ENCODE measurements at regions not wholly inside any gene's neighbourhood (a gene's known extent, or its start where the extent isn't known, plus 50 kb on each side); places are given as distances from the start of the nearest gene placed in this dataset.

- no peaks in the 10 kb centered on the region for H3K9me2 ChIP-seq (replicated peaks; ENCODE audit: low read depth, low read length)
- H3F3A ChIP-seq (ENCODE audit: low read depth): no peaks in the 10 kb centered on the region
- no peaks in the 10 kb centered on the region for H3K79me2 ChIP-seq (ENCODE audit: insufficient read depth, low read length)
- H3K9me3 ChIP-seq (ENCODE audit: insufficient read depth, low read depth, low read length): no peaks in the 10 kb centered on the region
- TF ChIP-seq EZH2phosphoT487 (IDR thresholded peaks at IDR 0.05; ENCODE audit: borderline replicate concordance): no peak
- TF ChIP-seq, protein P1, sequence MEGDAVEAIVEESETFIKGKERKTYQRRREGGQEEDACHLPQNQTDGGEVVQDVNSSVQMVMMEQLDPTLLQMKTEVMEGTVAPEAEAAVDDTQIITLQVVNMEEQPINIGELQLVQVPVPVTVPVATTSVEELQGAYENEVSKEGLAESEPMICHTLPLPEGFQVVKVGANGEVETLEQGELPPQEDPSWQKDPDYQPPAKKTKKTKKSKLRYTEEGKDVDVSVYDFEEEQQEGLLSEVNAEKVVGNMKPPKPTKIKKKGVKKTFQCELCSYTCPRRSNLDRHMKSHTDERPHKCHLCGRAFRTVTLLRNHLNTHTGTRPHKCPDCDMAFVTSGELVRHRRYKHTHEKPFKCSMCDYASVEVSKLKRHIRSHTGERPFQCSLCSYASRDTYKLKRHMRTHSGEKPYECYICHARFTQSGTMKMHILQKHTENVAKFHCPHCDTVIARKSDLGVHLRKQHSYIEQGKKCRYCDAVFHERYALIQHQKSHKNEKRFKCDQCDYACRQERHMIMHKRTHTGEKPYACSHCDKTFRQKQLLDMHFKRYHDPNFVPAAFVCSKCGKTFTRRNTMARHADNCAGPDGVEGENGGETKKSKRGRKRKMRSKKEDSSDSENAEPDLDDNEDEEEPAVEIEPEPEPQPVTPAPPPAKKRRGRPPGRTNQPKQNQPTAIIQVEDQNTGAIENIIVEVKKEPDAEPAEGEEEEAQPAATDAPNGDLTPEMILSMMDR (conservative IDR thresholded peaks at IDR 0.05; ENCODE audit: low read length): no peak
- H3K4me3 ChIP-seq (ENCODE audit: low read length, poor library complexity, severe bottlenecking): no peak overlapping the region
- H4K20me1 ChIP-seq (ENCODE audit: insufficient read depth, low read length, poor library complexity, severe bottlenecking): no peaks in the 10 kb centered on the region
- no peak overlapping the region for H2AFZ ChIP-seq (ENCODE audit: low read length)
- H3K4me1 ChIP-seq (ENCODE audit: insufficient read depth, low read length, poor library complexity, severe bottlenecking): no peaks in the 10 kb centered on the region
- H3K4me2 ChIP-seq (ENCODE audit: low read depth, low read length, poor library complexity, severe bottlenecking): no peak overlapping the region
- H3K27me3 ChIP-seq (ENCODE audit: insufficient read depth, low read length, poor library complexity, severe bottlenecking): no peaks in the 10 kb centered on the region
- H3K9ac ChIP-seq (ENCODE audit: low read depth, low read length, poor library complexity, severe bottlenecking): no peak overlapping the region
- no peaks in the 10 kb centered on the region for H3K36me3 ChIP-seq (ENCODE audit: insufficient read depth, low read length)
These were observed 510.0 kb downstream of the ANKRD7 start for GRCh38 chr7:118734541-118734940.

DNA sequence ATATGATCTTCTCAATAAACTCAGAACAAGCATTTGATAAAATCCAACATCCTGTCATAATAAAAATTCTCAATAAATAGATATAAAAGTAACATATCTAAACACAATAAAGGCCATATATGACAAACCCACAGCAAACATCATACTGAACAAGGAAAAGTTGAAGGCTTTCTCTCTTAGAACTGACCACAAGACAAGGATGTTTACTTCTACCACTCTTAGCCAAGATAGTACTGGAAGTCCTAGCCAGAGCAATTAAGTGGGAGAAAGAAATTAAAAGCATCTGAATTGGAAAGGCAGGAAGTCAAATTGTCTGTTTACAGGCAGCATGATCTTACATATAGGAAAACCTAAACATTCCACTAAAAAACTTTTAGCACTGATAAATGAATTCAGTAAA is 510.9 kb downstream of the ANKRD7 start:
- Histone ChIP-seq H3K9me3 (ENCODE audit: insufficient read depth, low read depth, low read length) (no peaks in the 10 kb centered on the region), H2AFZ (ENCODE audit: low read length) (no peak overlapping the region), H3K4me2 (ENCODE audit: low read depth, low read length, poor library complexity, severe bottlenecking) (no peak overlapping the region), H3K27me3 (ENCODE audit: insufficient read depth, low read length, poor library complexity, severe bottlenecking) (no peaks in the 10 kb centered on the region), H3K79me2 (ENCODE audit: insufficient read depth, low read length) (no peaks in the 10 kb centered on the region), H4K20me1 (ENCODE audit: insufficient read depth, low read length, poor library complexity, severe bottlenecking) (no peaks in the 10 kb centered on the region), H3K36me3 (ENCODE audit: insufficient read depth, low read length) (no peaks in the 10 kb centered on the region), H3K9me2 (replicated peaks; ENCODE audit: low read depth, low read length) (no peaks in the 10 kb centered on the region), H3K4me1 (ENCODE audit: insufficient read depth, low read length, poor library complexity, severe bottlenecking) (no peaks in the 10 kb centered on the region), H3F3A (ENCODE audit: low read depth) (no peaks in the 10 kb centered on the region), H3K4me3 (ENCODE audit: low read length, poor library complexity, severe bottlenecking) (no peak overlapping the region), H3K9ac (ENCODE audit: low read depth, low read length, poor library complexity, severe bottlenecking) (no peak overlapping the region)
- TF ChIP-seq, protein P1 (conservative IDR thresholded peaks at IDR 0.05; ENCODE audit: low read length): no peak
- TF ChIP-seq EZH2phosphoT487 (IDR thresholded peaks at IDR 0.05; ENCODE audit: borderline replicate concordance): no peak

GRCh38 chr7:118737935-118738334 is 513.4 kb downstream of the ANKRD7 start:
- Histone ChIP-seq H3K4me1 (ENCODE audit: insufficient read depth, low read length, poor library complexity, severe bottlenecking) (no peaks in the 10 kb centered on the region), H3K79me2 (ENCODE audit: insufficient read depth, low read length) (no peaks in the 10 kb centered on the region), H4K20me1 (ENCODE audit: insufficient read depth, low read length, poor library complexity, severe bottlenecking) (no peaks in the 10 kb centered on the region), H3F3A (ENCODE audit: low read depth) (no peaks in the 10 kb centered on the region), H3K9me2 (replicated peaks; ENCODE audit: low read depth, low read length) (no peaks in the 10 kb centered on the region), H3K4me2 (ENCODE audit: low read depth, low read length, poor library complexity, severe bottlenecking) (no peak overlapping the region), H2AFZ (ENCODE audit: low read length) (no peak overlapping the region), H3K27me3 (ENCODE audit: insufficient read depth, low read length, poor library complexity, severe bottlenecking) (no peaks in the 10 kb centered on the region), H3K36me3 (ENCODE audit: insufficient read depth, low read length) (no peaks in the 10 kb centered on the region), H3K9me3 (ENCODE audit: insufficient read depth, low read depth, low read length) (no peaks in the 10 kb centered on the region), H3K4me3 (ENCODE audit: low read length, poor library complexity, severe bottlenecking) (no peak overlapping the region), H3K9ac (ENCODE audit: low read depth, low read length, poor library complexity, severe bottlenecking) (no peak overlapping the region)
- no peak for TF ChIP-seq EZH2phosphoT487 (IDR thresholded peaks at IDR 0.05; ENCODE audit: borderline replicate concordance)
- TF ChIP-seq, protein P1 (conservative IDR thresholded peaks at IDR 0.05; ENCODE audit: low read length): no peak

Data from Loucy (cell line).